ENCODE measurements at regions not wholly inside any gene's neighbourhood (a gene's known extent, or its start where the extent isn't known, plus 50 kb on each side); places are given as distances from the start of the nearest gene placed in this dataset.

GRCh38 chr18:78105611-78106010 lies 856.0 kb downstream of the GALR1 start:
- TF ChIP-seq SUZ12 (IDR thresholded peaks at IDR 0.05) (no peak), SP1 (IDR thresholded peaks at IDR 0.05) (no peak), ZNF384 (IDR thresholded peaks at IDR 0.05) (no peak), ARNT (IDR thresholded peaks at IDR 0.05) (no peak), FOXA1 (IDR thresholded peaks at IDR 0.05) (no peak), FOXM1 (IDR thresholded peaks at IDR 0.05; ENCODE audit: borderline replicate concordance) (no peak), ELF4 (IDR thresholded peaks at IDR 0.05) (no peak)
